H7 (cell line): ENCODE measurements at regions not wholly inside any gene's neighbourhood (a gene's known extent, or its start where the extent isn't known, plus 50 kb on each side); places are given as distances from the start of the nearest gene placed in this dataset.

Experiments
- DNase-seq: peaks from one replicate; pipeline ENCODE4 v3.0.0; 2012
- H3K27me3 ChIP-seq: 2 replicates; pipeline ENCODE4 v1.6.0; 2011; ENCODE audit warnings: mild to moderate bottlenecking, low read length; ENCODE audit not compliant: control insufficient read depth, insufficient read depth
- H3K36me3 ChIP-seq: replicated peaks from 2 replicates; pipeline ENCODE4 v1.5.1; 2011; ENCODE audit warnings: low read length; ENCODE audit not compliant: control insufficient read depth, insufficient read depth
- H3K4me3 ChIP-seq: 2 replicates; pipeline ENCODE4 v1.5.1; 2011; ENCODE audit warnings: low read depth, mild to moderate bottlenecking, control low read depth, low read length, moderate library complexity; ENCODE audit not compliant: insufficient read depth

DNA sequence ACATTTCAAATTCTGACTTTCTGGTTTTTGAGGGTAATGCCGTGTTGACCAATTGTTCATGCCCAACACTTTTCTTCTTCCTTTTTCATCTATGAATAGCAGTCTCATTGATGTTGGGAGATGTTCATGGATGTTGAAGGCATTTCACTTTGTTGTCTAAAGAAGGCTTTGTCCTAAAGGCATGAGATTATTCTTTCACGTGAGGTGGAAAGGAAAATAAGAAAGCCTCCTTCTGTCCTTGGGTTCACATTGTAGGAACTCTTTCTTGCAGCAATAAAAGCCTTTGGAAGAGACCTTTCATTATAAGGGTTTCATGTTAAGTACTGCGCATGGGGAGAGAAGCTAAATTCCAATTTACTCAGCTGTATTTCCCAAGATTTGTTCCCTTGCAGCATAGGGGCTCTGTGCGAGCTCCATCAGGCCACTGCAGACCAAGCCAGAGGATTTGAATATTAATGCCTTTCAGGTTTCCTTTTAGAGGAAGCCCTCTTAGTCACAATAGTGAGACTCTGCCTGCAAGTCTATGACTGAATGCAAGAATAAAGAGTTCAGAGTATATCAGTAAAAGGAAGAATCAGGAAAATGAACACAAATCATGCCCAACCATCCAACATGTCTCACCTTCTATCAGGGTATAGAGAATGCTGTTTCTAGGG is 274.6 kb downstream of the TMEM38B start:
- no peak for DNase-seq
- no peak overlapping the region for H3K4me3 ChIP-seq
- peaks cover 8% of the 10 kb centered on the region for H3K27me3 ChIP-seq
- H3K36me3 ChIP-seq: no peaks in the 10 kb centered on the region

DNA sequence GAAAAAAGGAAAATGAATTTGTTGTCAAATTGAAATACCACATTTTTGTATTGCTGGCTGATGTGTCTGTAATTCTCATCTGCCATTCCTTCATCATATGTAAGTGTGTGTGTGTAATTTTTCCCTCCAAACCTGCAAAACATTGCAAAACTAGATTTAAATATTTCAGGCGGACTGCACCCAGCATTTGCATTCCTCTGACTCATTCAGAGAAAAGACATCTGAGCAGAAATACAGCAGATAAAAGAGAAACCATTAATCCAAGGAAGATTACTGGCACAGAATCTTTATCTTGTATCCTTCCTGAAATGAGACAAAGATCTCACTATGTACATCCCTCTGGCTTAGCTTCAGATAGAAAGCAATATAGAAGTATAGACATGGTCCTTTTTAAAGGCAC is 275.3 kb downstream of the TMEM38B start:
- Histone ChIP-seq H3K27me3 (peaks cover 8% of the 10 kb centered on the region), H3K36me3 (no peaks in the 10 kb centered on the region), H3K4me3 (no peak overlapping the region)
- no peak for DNase-seq

DNA sequence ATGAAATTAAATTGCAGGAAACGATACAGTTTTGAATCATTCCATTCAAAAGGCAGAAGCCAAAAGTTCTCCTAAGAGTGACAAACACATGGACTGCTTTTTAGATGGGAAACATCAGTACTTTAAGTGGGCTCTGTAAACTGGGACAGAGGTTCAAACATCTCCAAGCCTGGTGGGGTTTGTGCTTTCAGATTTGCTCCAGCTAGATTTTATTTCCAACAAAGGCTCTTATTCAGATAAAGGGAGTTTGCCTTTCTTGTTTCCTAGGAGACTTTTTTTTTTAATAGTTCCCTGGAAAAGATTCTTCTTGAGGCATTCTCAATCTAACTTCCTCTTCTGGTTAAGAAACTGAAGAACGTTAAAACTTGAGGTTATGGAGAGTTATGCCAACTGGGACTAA is 277.6 kb downstream of the TMEM38B start:
- DNase-seq: no peak
- H3K27me3 ChIP-seq: peaks cover 10% of the 10 kb centered on the region
- no peak overlapping the region for H3K4me3 ChIP-seq
- no peaks in the 10 kb centered on the region for H3K36me3 ChIP-seq

DNA sequence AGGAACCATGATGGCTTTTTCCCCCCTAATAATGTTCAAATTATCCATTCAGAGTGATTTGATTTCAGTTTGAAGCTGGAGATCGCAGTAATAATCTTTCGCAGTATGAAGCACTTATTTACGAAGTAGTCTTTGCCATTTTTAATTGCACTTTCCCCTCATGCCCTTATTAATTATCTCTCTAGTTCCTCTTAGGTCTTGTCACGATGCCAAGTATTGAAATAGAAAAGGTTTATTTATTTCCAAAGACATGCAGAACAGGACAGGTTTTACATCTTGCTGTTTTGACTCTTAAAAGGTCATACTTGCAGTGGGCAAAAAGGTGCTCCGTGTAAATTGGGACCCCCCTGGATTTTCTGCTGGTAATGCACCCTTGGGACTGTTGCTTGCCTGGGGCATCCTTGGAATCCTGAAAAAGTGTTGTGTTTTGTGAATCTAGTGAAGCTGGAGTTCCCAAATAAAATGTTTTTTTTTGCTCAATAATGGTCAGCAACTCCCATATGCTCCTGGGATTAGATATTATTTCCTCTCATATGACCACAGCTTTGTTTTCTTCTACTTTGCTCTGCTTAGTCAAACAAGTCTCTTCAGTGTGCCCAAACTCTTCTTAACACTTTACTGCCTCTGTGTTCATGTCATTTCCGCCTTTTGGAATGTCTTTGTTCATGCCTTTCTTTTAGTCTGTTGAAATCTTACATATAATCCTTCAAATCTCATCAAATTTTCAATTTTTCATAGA is 278.3 kb downstream of the TMEM38B start:
- Histone ChIP-seq H3K36me3 (no peaks in the 10 kb centered on the region), H3K27me3 (peaks cover 10% of the 10 kb centered on the region), H3K4me3 (no peak overlapping the region)
- DNase-seq: no peak

DNA sequence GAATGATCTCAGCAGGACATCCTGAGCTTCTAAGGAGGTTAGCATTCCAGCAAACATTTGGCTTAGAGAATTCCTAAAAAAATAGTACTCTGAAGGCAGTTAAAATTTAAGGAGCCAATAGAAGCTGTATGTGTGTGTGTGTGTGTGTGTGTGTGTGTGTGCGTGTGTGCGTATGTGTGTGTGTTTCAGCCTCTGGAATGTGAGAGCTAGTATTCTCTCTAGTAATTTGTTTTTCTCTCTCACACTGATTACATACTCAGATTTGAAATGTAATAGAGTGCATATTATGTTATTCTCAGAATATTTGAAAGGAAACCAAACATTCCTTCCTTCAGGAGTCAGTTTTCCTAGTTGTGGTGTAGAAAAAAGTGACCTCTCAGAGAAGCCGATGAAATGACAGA is 279.6 kb downstream of the TMEM38B start:
- no peak for DNase-seq
- Histone ChIP-seq H3K4me3 (no peak overlapping the region), H3K27me3 (peaks cover 10% of the 10 kb centered on the region), H3K36me3 (no peaks in the 10 kb centered on the region)

DNA sequence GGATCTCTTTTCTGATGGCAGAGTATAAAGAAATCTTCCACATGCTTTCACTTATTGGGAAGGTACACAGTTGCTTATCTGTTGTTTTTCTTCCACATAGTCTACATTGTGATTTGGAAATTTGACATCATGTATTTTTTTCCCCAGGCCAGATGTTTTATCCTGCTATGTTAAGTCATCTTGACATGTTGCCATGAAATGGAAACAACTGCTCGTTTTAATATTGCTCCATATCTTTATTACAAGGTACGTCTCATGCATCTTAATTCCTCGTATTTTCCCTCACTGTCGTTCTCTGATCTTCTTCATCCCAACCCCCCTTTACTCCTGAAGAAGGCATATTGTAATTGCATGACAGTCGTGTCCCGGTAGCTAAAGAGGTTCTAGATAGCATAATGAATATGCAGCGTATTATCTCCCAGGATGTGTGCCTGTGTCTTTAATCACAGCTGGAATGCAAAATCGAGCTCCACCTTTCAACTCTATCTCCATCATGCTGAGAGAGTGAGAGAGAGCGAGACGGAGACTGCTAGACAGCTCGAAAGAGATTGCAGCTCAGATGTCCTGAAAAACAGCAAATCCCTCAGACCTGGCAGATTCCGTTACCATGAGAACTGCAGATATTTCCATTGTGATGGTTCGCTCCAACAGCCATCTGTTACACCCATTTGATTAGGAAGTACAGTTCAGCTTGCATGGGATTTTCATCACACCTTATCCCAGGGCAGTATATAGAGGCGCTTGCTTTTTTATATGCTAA is 281.7 kb downstream of the TMEM38B start:
- DNase-seq: no peak
- Histone ChIP-seq H3K4me3 (no peak overlapping the region), H3K27me3 (peaks cover 10% of the 10 kb centered on the region), H3K36me3 (no peaks in the 10 kb centered on the region)

DNA sequence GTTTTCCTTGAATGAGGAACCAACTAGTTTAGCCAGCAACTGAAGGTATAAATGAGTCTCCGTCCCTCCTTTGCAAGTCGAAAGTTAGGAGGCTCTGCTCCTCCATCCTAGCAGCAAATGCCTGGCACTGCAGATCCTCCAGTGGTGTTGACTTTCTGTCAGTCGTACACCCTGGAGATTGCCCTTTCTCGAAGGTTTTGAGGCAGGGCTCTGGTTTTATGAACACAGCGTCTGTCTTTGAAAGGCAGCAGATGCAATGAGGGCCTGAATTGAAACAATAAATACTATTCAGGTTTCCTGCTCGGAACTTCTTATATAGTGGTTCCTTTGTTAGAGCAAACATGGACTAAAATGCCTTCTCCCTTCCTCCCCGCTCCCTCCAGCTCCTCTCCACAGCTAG is 284.0 kb downstream of the TMEM38B start:
- H3K4me3 ChIP-seq: no peak overlapping the region
- no peak for DNase-seq
- no peaks in the 10 kb centered on the region for H3K36me3 ChIP-seq
- peaks cover 1% of the 10 kb centered on the region; the same call in 1 of the 2 replicates for H3K27me3 ChIP-seq

DNA sequence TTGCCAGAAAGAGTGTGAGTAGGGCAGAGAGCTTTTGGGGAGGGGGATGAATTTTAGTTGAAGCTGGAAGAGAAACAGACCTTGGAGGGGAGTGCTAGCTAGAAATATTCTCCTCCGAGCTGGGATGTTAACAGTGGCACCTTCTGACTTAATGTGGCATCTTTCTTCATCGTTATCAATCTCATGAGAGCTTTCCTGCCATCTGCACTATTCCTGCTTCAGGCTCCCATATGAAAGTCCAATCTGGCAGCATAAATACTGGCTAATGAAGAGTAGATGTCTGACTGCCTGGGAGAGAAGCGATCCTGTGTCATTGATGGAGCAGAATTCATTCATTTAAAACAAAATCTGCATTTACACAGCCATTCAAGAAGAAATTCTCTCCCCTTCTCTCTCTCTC is 284.5 kb downstream of the TMEM38B start:
- Histone ChIP-seq H3K4me3 (no peak overlapping the region), H3K36me3 (no peaks in the 10 kb centered on the region), H3K27me3 (peaks cover 1% of the 10 kb centered on the region; the same call in 1 of the 2 replicates)
- no peak for DNase-seq

DNA sequence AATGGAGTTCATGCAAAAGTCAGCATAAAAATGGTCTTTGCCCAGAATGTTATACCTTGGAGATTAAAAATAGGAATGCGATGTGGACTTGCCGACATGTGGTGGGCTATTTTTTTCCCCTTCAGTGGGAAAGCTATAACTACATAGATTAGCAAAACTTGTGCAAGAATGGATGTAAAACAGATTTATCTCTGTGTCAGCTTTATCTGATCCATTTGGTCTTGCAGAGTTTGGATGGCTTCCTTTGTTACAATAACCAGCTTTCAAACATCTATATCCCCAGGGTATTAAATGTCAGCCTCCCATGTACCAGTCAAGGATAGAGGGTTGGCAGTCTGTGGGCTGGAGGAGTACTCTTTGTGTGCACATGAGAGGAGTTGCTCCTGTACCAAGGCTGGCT is 284.9 kb downstream of the TMEM38B start:
- no peak for DNase-seq
- no peak overlapping the region for H3K4me3 ChIP-seq
- H3K36me3 ChIP-seq: no peaks in the 10 kb centered on the region

DNA sequence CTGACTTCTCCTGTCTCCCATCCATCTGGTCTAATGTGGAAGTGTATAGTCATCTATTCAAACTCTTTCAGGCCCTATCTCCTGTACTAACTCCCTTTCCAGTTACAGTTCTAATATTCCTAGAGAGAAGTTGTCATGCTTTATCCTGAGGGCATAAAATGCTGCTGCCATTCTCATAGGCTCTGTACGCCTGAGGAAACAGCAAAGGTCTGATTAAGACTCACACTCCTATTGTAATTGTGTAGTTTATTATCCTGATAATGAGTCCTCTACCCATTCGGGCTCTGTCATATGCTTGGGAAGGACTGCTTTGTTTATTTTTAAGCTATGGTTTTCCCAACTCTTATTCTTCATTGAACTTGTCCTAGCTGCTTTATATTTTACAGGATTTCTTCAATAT is 290.4 kb downstream of the TMEM38B start:
- no peak for DNase-seq
- Histone ChIP-seq H3K27me3 (no peaks in the 10 kb centered on the region), H3K36me3 (no peaks in the 10 kb centered on the region), H3K4me3 (no peak overlapping the region)

More for the DNA sequence above, 284.9 kb downstream of the TMEM38B start:
- H3K27me3 ChIP-seq: peaks cover 1% of the 10 kb centered on the region; the same call in 1 of the 2 replicates

DNA sequence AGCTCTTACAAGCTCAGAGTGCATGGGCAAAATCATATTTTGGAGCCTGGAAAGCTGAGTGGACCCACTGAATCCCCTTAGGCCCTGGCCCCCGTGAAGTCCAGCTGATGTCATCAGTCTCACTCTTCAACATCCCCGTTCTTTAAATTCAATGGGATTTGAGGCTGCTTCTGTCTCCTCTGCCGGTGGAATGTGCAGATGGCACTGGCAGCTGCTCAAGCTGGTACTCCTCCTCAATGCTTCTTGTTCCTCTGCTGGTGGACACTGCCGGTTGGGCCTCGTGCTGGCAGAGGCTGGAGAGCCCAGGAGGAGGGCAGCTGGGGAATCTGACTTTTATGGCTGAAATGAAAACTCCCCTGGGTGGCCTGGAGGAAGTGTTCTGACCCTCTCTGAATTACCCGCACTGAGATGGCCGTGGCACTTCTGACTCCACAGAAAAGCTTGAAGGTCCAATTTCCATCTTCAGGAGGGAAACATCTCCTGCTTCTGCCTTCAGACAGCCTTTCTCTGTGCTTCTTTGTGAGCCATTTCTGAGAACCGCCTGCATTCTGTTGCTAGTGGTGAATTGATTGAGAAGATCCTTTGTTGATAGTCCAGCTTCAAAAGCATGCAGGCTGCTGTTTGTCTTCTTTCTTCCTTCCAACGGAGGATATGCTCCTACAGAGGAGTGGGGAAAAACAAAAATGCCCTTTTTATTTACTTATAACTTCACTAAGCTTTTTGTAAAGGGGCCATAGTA is 298.9 kb downstream of the TMEM38B start:
- H3K4me3 ChIP-seq: no peak overlapping the region
- no peak for DNase-seq
- H3K27me3 ChIP-seq: no peaks in the 10 kb centered on the region
- no peaks in the 10 kb centered on the region for H3K36me3 ChIP-seq

DNA sequence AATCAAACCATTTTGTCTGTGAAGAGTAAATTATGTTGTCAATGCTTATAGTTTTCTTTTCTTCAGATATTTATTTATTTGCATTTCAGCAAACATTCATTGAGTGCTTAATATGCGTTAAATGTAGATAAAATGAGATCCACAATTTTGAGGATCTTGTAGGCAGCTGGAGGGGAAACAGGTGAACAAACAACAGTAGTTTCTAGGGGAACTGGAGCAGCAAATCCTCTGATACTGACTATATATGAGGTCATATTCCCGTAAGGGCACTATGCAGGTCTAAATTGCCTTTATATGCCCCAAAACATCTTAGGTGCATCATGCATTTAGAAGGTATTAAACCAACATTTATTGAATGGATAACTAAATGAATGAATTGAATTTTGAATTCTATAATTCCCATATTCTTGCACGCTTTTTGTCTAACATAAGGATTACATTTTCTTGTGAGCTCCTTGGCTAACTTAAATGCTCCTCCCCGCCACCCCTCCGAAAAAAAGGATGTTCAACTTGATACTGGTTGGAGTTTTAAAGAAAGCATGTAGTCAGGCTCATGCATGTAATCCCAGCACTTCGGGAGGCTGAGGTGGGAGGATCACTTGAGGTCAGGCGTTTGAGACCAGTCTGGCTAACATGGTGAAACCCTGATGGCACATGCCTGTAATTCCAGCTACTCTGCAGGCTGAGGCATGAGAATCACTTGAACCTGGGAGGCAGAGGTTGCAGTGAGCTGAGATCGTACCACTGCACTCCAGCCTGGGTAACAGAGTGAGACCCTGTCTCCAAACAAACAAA is 299.8 kb downstream of the TMEM38B start:
- Histone ChIP-seq H3K4me3 (no peak overlapping the region), H3K27me3 (no peaks in the 10 kb centered on the region), H3K36me3 (no peaks in the 10 kb centered on the region)
- no peak for DNase-seq

DNA sequence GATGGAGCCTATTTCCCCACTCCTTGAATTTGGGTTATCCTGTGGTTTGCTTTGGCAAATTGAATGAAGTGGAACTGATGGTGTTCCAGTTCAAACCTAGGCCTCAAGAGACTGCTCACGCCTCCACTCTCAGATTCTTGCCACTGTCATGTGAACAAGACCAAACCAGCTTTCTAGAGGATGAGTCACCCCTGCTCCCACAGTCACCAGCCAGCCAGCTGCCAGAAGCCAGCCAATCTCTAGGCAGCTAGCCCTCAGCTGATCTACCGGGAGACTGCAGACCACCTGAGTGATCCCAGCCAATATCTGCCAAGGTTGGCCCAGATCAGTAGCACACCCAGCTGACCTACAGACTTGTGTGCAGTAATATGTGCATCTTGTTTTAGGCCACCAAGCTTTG is 300.6 kb downstream of the TMEM38B start:
- Histone ChIP-seq H3K27me3 (no peaks in the 10 kb centered on the region), H3K4me3 (no peak overlapping the region), H3K36me3 (no peaks in the 10 kb centered on the region)
- DNase-seq: no peak
